ENCODE measurements at regions not wholly inside any gene's neighbourhood (a gene's known extent, or its start where the extent isn't known, plus 50 kb on each side); places are given as distances from the start of the nearest gene placed in this dataset.
"Not testable (repeated sequence)": the region's sequence is repeated elsewhere in the genome, so short reads cannot be mapped to it uniquely, and the experiment has no call there.

- intact Hi-C loops (cut with DNase I), result no loop called here
- H3K4me1 ChIP-seq, result peaks cover 0 to 24% (median 11%) of the 10 kb centered on the region in 4 donors
- WGBS, 2 donors, result 71 to 72% methylated on average over 9 of the region's 9 CpGs
- no peaks in the 10 kb centered on the region for H3K9me3 ChIP-seq
- no peak overlapping the region for H3K4me3 ChIP-seq
- no peak overlapping the region for H3K27ac ChIP-seq
- TF ChIP-seq POLR2A (IDR thresholded peaks at IDR 0.05) (no peak), POLR2AphosphoS5 (IDR thresholded peaks at IDR 0.05) (no peak), EP300 (IDR thresholded peaks at IDR 0.05) (no peak)
- TF ChIP-seq, protein P1, sequence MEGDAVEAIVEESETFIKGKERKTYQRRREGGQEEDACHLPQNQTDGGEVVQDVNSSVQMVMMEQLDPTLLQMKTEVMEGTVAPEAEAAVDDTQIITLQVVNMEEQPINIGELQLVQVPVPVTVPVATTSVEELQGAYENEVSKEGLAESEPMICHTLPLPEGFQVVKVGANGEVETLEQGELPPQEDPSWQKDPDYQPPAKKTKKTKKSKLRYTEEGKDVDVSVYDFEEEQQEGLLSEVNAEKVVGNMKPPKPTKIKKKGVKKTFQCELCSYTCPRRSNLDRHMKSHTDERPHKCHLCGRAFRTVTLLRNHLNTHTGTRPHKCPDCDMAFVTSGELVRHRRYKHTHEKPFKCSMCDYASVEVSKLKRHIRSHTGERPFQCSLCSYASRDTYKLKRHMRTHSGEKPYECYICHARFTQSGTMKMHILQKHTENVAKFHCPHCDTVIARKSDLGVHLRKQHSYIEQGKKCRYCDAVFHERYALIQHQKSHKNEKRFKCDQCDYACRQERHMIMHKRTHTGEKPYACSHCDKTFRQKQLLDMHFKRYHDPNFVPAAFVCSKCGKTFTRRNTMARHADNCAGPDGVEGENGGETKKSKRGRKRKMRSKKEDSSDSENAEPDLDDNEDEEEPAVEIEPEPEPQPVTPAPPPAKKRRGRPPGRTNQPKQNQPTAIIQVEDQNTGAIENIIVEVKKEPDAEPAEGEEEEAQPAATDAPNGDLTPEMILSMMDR (IDR thresholded peaks at IDR 0.05), result no peak
- DNase-seq, result no peak
- H3K27me3 ChIP-seq, result no peaks in the 10 kb centered on the region
- H3K36me3 ChIP-seq, result no peaks in the 10 kb centered on the region
Observed at GRCh38 chr5:90055831-90056328, 353.7 kb downstream of the CETN3 start.

DNA sequence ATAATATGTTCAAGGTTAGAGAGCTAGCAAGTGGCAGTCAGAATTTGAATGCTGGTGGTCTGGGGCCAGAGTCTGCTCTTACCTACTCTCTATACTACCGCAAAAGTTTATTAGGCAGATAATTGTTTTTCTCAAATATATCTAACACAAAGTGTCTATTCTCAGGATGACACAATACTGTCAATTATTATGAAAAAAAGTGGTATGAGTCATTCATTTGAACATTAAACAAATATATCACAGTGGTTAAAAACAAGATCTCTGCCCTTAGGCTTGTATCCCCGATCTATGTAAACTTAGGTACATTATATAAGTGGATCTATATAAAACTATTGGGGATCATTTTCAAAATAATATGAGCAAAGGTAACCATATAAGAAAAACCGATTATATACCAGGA is 354.9 kb downstream of the CETN3 start:
- Histone ChIP-seq H3K4me1 (peaks cover 0 to 24% (median 12%) of the 10 kb centered on the region in 4 donors), H3K27ac (no peak overlapping the region), H3K27me3 (no peaks in the 10 kb centered on the region), H3K4me3 (no peak overlapping the region), H3K9me3 (no peaks in the 10 kb centered on the region), H3K36me3 (no peaks in the 10 kb centered on the region)
- intact Hi-C loops (cut with DNase I), result no loop called here
- DNase-seq, result no peak
- WGBS, 2 donors, result 68 to 71% methylated on average over 3 of the region's 3 CpGs
- TF ChIP-seq POLR2A (IDR thresholded peaks at IDR 0.05) (no peak), EP300 (IDR thresholded peaks at IDR 0.05) (no peak), POLR2AphosphoS5 (IDR thresholded peaks at IDR 0.05) (no peak)
- TF ChIP-seq, protein P1 (IDR thresholded peaks at IDR 0.05), result no peak

DNA sequence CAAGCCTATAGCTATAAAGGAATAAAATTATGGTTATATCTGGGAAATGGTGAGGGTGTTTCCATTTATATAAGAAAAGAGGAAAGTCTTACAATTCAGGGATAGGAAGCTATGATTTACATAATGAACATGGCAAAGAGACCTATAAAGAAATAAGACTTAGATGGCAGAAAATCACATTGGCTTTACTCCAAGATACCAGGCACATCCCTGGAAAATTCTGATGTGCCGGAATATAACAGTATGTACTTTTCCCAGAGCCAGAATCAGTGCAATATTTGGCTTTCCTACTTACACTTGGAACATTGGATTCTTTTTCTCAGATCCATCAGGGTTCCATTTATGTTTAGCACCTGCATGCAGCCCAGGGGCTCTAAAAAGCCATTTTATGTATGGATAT is 357.8 kb downstream of the CETN3 start:
- Histone ChIP-seq H3K9me3 (no peaks in the 10 kb centered on the region), H3K4me1 (peaks cover 0 to 17% (median 7%) of the 10 kb centered on the region in 4 donors), H3K27me3 (no peaks in the 10 kb centered on the region), H3K27ac (no peak overlapping the region), H3K36me3 (no peaks in the 10 kb centered on the region), H3K4me3 (no peak overlapping the region)
- 90 to 98% methylated on average over 1 of the region's 1 CpG for WGBS, 2 donors
- intact Hi-C loops (cut with DNase I), result no loop called here
- DNase-seq, result no peak
- TF ChIP-seq POLR2AphosphoS5 (IDR thresholded peaks at IDR 0.05) (no peak), POLR2A (IDR thresholded peaks at IDR 0.05) (no peak), EP300 (IDR thresholded peaks at IDR 0.05) (no peak)
- TF ChIP-seq, protein P1 (IDR thresholded peaks at IDR 0.05), result no peak

- no peak for TF ChIP-seq POLR2AphosphoS5 (IDR thresholded peaks at IDR 0.05)
- no peak for TF ChIP-seq EP300 (IDR thresholded peaks at IDR 0.05)
- TF ChIP-seq, protein P1 (IDR thresholded peaks at IDR 0.05), result no peak
- TF ChIP-seq POLR2A (IDR thresholded peaks at IDR 0.05), result no peak
- no peak for DNase-seq
- Histone ChIP-seq H3K9me3 (peaks cover 0 to 3% (median 0%) of the 10 kb centered on the region in 4 donors), H3K4me1 (peaks cover 0 to 6% (median 3%) of the 10 kb centered on the region in 4 donors), H3K27me3 (no peaks in the 10 kb centered on the region), H3K4me3 (no peak overlapping the region), H3K27ac (no peak overlapping the region), H3K36me3 (no peaks in the 10 kb centered on the region)
- intact Hi-C loops (cut with DNase I), result no loop called here
- WGBS, 2 donors, result 93% methylated on average over 2 of the region's 2 CpGs
Observed at GRCh38 chr5:90050103-90050502, 359.5 kb downstream of the CETN3 start.

GRCh38 chr5:90047113-90047512 is 362.4 kb downstream of the CETN3 start:
- intact Hi-C loops (cut with DNase I), result no loop called here
- TF ChIP-seq, protein P1 (IDR thresholded peaks at IDR 0.05), result no peak
- TF ChIP-seq EP300 (IDR thresholded peaks at IDR 0.05) (no peak), POLR2AphosphoS5 (IDR thresholded peaks at IDR 0.05) (no peak), POLR2A (IDR thresholded peaks at IDR 0.05) (no peak)

DNA sequence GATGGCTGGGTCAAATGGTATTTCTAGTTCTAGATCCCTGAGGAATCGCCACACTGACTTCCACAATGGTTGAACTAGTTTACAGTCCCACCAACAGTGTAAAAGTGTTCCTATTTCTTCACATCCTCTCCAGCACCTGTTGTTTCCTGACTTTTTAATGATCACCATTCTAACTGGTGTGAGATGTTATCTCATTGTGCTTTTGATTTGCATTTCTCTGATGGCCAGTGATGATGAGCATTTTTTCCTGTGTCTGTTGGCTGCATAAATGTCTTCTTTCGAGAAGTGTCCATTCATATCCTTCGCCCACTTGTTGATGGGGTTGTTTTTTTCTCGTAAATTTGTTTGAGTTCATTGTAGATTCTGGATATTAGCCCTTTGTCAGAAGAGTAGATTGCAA is 369.5 kb downstream of the CETN3 start:
- not testable (repeated sequence) for H3K27me3 ChIP-seq

More at GRCh38 chr5:90047113-90047512, 362.4 kb downstream of the CETN3 start:
- Histone ChIP-seq H3K36me3 (no peaks in the 10 kb centered on the region), H3K27me3 (no peaks in the 10 kb centered on the region), H3K9me3 (peaks cover 0 to 3% (median 0%) of the 10 kb centered on the region in 4 donors), H3K4me1 (peaks cover 0 to 6% (median 3%) of the 10 kb centered on the region in 4 donors), H3K27ac (no peak overlapping the region), H3K4me3 (no peak overlapping the region)
- 78 to 91% methylated on average over 5 of the region's 5 CpGs for WGBS, 2 donors
- DNase-seq, result no peak

More for the DNA sequence above, 369.5 kb downstream of the CETN3 start:
- WGBS, 2 donors, result 90 to 92% methylated on average over 3 to 4 of the region's 4 CpGs
- H3K27ac ChIP-seq; H3K4me1 ChIP-seq; H3K9me3 ChIP-seq; H3K4me3 ChIP-seq; H3K36me3 ChIP-seq; DNase-seq; intact Hi-C loops (cut with DNase I): not testable (repeated sequence)
